ENCODE measurements at regions not wholly inside any gene's neighbourhood (a gene's known extent, or its start where the extent isn't known, plus 50 kb on each side); places are given as distances from the start of the nearest gene placed in this dataset.

DNA sequence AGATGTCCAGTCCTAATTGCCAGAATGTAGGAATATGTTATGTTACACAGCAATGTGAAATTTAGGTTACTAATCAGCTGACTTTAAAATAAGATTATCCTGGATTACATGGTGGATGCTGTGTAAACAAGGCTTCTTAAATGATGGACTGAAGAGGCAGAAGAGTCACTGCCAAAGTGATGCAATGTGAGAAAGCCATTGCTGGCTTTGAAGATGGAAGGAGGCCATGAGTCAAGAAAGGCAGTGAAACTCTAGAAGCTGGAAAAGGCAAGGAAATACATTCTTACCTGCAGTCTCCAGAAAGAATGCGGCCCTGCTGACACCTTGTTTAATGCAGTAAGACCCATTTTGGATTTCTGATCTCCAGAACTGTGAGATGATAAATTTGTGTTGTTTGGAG, 179.1 kb upstream of the ZPLD1 start:
- DNase-seq (no peak), ATAC-seq (no peak)
- H3K9me3 Mint-ChIP-seq, result no peaks in the 10 kb centered on the region
- H3K36me3 Mint-ChIP-seq (ENCODE audit: low read depth), result no peaks in the 10 kb centered on the region
- H3K4me3 Mint-ChIP-seq, result no peak overlapping the region
- CTCF ChIA-PET, result interaction anchor here (1.6 kb wide), 1 partner anchor 30 kb away, joined by 3 read pairs; no protein-coding TSS in a partner anchor
- no peaks in the 10 kb centered on the region for H3K4me1 Mint-ChIP-seq (ENCODE audit: low read depth)
- POLR2A ChIA-PET, result no interaction called here
- intact Hi-C loops (cut with micrococcal nuclease), result no loop called here
- peaks cover 6% of the 10 kb centered on the region for H3K27me3 Mint-ChIP-seq
- TF ChIP-seq, protein P1, sequence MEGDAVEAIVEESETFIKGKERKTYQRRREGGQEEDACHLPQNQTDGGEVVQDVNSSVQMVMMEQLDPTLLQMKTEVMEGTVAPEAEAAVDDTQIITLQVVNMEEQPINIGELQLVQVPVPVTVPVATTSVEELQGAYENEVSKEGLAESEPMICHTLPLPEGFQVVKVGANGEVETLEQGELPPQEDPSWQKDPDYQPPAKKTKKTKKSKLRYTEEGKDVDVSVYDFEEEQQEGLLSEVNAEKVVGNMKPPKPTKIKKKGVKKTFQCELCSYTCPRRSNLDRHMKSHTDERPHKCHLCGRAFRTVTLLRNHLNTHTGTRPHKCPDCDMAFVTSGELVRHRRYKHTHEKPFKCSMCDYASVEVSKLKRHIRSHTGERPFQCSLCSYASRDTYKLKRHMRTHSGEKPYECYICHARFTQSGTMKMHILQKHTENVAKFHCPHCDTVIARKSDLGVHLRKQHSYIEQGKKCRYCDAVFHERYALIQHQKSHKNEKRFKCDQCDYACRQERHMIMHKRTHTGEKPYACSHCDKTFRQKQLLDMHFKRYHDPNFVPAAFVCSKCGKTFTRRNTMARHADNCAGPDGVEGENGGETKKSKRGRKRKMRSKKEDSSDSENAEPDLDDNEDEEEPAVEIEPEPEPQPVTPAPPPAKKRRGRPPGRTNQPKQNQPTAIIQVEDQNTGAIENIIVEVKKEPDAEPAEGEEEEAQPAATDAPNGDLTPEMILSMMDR (IDR thresholded peaks at IDR 0.05), result no peak
- H3K27ac Mint-ChIP-seq, result no peak overlapping the region

DNA sequence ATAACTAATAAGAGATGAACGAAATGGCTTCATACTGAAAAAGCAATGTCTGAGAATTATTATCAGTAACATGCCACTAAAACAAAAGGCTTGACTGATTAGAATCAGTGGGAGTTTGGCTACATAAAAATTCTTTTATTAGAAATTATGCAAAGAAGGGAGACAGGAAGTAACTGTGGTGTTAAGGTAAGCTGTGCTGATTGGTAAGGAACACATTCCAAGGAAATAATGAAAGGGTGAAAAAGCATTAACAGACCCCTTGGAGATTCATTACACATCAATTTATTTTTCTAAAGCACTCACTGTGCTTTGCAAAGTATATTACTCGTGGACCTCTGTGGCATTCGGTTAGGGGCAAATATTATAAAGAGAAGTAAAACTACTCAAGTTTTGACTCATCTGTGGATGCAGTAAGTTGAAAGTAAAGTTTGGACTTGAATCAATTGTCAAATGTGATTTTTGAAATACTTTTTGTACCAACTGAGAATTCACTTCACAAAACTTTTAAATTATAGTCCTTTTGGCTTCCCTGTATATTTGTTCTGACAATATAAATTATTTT, 176.1 kb upstream of the ZPLD1 start:
- H3K4me3 Mint-ChIP-seq, result no peak overlapping the region
- TF ChIP-seq, protein P1 (IDR thresholded peaks at IDR 0.05), result no peak
- H3K27ac Mint-ChIP-seq, result no peak overlapping the region

DNA sequence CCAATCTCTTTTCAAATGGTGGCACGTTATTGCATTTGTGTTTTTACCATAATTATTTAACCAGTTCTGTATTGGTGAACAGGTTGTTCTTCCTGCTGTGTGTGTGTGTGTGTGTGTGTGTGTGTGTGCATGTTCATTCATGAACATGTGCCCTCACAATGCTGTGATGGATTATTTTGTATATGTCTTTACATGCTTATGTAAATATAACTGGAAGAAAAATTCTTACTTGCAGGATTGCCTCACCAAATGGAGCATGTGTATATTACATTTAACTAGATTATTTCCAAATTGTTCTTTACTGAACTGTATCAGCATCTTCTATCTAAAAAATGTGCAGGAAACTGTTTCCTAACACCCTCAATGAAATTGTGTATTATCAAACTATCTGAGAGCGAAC, 175.2 kb upstream of the ZPLD1 start:
- DNase-seq (no peak), ATAC-seq (no peak)
- Mint-ChIP-seq H3K36me3 (ENCODE audit: low read depth) (no peaks in the 10 kb centered on the region), H3K4me3 (no peak overlapping the region), H3K27ac (no peak overlapping the region), H3K4me1 (ENCODE audit: low read depth) (no peaks in the 10 kb centered on the region), H3K9me3 (no peaks in the 10 kb centered on the region), H3K27me3 (peaks cover 6% of the 10 kb centered on the region)
- TF ChIP-seq, protein P1 (IDR thresholded peaks at IDR 0.05), result no peak
- intact Hi-C loops (cut with micrococcal nuclease), result no loop called here
- POLR2A ChIA-PET, result no interaction called here
- CTCF ChIA-PET, result no interaction called here

More for the DNA sequence above, 176.1 kb upstream of the ZPLD1 start:
- no peak for DNase-seq
- POLR2A ChIA-PET, result no interaction called here
- no peaks in the 10 kb centered on the region for H3K9me3 Mint-ChIP-seq
- intact Hi-C loops (cut with micrococcal nuclease), result no loop called here
- ATAC-seq, result no peak
- peaks cover 6% of the 10 kb centered on the region for H3K27me3 Mint-ChIP-seq
- H3K4me1 Mint-ChIP-seq (ENCODE audit: low read depth), result no peaks in the 10 kb centered on the region
- H3K36me3 Mint-ChIP-seq (ENCODE audit: low read depth), result no peaks in the 10 kb centered on the region
- CTCF ChIA-PET, result interaction anchor here (0.6 to 1.1 kb wide), 2 partner anchors 30 to 444 kb away, joined by 3 read pairs; no protein-coding TSS in a partner anchor

DNA sequence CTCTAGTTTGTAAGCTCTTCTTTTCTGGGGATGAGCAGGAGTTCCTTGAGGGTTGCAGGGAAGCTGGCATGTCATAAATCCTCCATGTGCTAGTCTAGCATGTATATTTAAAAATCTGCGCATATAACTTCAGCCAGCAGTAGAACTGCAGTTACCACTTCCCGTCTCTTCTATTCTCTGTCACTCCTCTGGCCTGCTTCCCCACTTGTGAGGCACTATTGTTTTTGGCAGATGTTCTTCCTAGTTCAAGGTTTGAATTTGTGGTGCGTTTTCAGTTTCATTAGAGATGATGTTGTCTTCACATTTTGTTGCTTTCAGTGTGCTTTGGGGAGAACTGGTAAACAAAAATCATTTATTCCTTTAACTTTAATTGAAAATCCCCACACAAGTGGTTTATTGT, 169.1 kb upstream of the ZPLD1 start:
- Mint-ChIP-seq H3K27me3 (peaks cover 8% of the 10 kb centered on the region), H3K27ac (no peak overlapping the region), H3K4me3 (no peak overlapping the region), H3K36me3 (ENCODE audit: low read depth) (no peaks in the 10 kb centered on the region), H3K4me1 (ENCODE audit: low read depth) (no peaks in the 10 kb centered on the region), H3K9me3 (no peaks in the 10 kb centered on the region)
- TF ChIP-seq, protein P1 (IDR thresholded peaks at IDR 0.05), result no peak
- intact Hi-C loops (cut with micrococcal nuclease), result no loop called here
- POLR2A ChIA-PET, result no interaction called here
- CTCF ChIA-PET, result interaction anchor here (2.3 kb wide), 1 partner anchor 37 kb away, joined by 7 read pairs; no protein-coding TSS in a partner anchor
- ATAC-seq (no peak), DNase-seq (no peak)

DNA sequence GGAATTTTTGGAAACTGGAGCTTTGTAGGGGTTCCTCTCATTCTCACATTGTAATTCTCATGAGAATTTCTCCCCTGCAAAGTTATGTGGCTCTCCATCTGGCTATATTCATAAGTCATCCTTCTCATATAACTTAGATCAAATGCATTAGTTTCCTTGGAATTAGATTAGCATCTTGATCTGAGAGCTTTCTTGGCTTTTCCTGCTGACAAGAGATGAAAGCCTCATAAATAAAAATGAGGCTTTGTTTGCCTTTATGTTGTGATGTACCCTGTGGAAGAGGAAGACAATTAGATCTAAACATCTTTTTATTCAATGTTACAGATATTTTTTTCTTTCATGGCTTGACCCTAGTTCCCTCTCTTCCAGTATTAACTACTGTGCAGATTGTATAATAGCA, 165.4 kb upstream of the ZPLD1 start:
- ChIA-PET POLR2A (no interaction called here), CTCF (interaction anchor here (0.7 kb wide), 1 partner anchor 267 kb away, joined by 3 read pairs; no protein-coding TSS in a partner anchor)
- ATAC-seq, result no peak
- TF ChIP-seq, protein P1 (IDR thresholded peaks at IDR 0.05), result no peak
- H3K4me3 Mint-ChIP-seq, result no peak overlapping the region
- intact Hi-C loops (cut with micrococcal nuclease), result no loop called here
- no peaks in the 10 kb centered on the region for H3K4me1 Mint-ChIP-seq (ENCODE audit: low read depth)
- H3K27ac Mint-ChIP-seq, result no peak overlapping the region
- no peaks in the 10 kb centered on the region for H3K36me3 Mint-ChIP-seq (ENCODE audit: low read depth)
- H3K9me3 Mint-ChIP-seq, result no peaks in the 10 kb centered on the region
- H3K27me3 Mint-ChIP-seq, result peaks cover 6% of the 10 kb centered on the region
- DNase-seq, result no peak

Measured in activated CD8-positive, alpha-beta T cell treated with anti-CD3 and anti-CD28 coated beads for 36 hours (primary cell).